ENCODE measurements at regions not wholly inside any gene's neighbourhood (a gene's known extent, or its start where the extent isn't known, plus 50 kb on each side); places are given as distances from the start of the nearest gene placed in this dataset.
"Not testable (repeated sequence)": the region's sequence is repeated elsewhere in the genome, so short reads cannot be mapped to it uniquely, and the experiment has no call there.

DNA sequence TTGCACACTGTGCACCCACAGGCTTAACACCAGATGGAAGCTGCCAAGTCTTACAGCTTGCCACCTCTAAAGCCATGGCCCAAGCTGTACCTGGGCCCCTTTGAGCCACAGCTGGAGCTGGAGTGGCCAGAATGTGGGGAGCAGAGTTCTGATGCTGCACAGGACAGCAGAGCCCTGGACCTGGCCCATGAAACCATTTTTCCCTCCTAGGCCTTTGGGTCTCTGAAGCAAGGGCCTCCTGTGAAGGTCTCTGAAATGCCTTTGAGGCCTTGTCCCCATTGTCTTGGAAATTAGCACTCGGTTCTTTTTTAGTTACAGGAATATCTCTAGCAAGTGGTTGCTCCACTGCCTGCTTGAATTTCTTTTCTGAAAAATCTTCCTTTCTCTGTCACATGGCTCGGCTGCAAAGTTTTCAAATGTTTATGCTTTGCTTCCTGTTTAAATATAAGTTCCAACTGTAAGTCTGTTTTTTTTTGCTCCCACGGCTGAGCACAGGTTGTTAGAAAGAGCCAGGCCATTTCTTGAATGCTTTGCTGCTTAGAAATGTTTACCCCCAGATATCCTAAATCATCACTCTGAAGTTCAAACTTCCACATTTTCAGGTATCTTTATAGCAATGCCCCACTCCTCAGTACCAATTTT, 156.8 kb upstream of the GORAB start:
- no peak for DNase-seq (ENCODE audit: low read depth)

DNA sequence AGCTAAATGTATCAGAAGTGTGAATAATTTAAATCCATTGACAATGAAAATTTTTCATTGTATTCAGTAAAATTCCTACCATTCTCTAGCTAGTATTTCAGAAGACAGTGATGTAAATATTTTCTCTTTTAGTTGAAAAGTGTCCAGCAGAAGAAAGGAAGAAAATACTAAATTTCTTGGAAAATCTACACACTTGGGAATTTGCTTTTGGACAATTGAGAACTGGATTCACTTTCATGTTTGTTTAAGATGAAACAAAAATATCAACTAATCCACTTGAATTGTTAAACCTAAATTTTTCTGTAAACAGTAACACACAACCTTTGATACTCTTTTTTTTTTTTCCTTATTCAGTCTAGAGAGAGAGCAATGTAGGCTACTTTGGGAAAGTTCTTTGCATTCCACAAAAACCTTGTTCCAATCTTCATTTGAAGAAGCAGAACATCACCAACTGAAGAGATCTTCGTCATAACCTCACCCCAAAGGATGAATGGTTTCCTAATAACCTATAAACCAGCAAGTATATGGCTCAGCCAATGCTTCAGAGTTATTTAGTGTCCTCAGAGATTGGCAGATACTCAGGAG, 155.1 kb upstream of the GORAB start:
- DNase-seq (ENCODE audit: low read depth), result no peak

DNA sequence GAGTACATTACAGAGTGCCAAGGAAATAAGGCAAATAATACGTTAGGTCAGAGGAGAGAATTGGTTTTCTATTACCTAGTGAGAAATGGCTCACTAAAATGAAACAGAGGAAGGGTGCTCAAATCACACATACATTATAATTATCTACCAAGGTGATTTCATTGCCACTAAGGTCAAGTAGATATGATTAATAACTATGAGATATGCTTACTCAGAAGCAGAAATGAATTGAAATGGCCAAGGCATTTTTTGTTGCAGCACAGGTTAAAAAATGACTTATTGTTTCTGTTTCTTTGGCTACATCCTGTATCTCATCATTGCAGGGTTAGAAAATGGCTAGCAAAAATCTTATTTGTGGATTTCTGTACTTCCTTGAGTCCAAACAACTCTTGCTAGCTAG, 154.5 kb upstream of the GORAB start:
- DNase-seq (ENCODE audit: low read depth), result no peak

DNA sequence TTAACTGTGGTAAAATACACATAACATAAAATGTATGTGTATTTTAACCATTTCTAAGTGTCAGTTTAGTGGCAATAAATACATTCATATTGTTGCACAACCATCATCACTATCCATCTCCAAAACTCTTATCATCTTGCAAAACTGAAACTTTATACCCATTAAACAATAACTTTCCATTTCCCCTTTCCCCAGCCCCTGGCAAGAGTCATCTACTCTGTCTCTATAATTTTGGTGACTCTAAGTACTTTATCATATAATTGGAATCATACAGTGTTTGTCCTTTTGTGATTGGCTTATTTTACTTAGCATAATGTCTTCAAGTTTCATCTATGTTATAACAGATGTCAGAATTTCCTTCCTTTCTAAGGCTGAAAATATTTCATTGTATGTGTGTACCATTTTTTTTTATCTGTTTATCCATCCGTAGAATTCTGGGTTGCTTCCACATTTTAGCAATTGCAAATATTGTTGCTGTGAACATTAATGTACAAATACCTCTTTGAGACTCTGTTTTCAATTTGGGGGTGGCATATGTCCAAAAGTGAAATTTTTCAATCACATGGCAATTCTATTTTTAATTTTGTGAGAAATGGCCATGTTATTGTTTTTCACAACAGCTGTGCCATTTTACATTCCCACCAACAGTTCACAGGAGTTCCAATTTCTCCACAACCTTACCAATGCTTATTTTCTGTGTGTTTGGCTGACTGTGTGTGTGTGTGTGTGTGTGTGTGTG, 153.9 kb upstream of the GORAB start:
- DNase-seq (ENCODE audit: low read depth), result peak; percentile 19

DNA sequence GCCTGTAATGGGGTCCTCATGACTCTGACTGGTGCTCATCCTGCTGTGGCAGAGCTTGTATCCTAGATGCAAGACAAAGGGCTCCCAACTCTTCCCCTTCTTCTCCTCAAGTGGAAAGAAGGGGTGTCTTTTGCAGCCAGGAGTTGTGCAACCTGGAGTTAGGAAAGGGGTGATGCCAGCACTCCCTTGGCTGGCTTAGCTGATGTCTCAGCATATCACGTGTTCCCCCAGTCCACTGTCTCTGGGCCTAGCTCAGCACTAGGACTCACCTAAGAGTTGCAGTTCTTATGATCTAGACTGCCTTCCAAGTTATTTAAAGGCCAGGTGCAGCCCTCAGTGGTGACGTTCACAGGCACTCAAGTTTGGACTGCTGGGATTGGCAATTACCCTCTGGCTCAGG, 146.2 kb upstream of the GORAB start:
- DNase-seq (ENCODE audit: low read depth), result no peak

DNA sequence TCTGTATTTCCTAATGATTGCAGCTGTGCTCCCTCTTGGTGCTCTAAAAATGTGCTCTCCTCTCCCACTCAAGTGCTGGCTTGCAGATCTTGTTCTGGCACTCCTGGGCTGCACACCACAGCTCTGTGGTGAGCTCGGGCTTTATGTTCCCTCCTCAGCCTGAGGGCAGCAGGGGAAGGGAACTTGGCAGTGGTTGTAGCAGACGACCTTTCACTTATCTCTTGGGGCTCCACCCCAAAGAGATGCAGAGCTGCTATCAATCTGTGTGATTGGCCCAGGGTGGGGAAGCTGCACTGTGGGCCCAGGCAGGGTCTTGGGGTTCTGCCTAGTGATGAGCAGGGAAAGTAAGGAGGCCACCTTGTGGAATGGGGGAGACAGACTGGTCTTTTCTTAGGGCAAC, 143.5 kb upstream of the GORAB start:
- DNase-seq (ENCODE audit: low read depth), result no peak

DNA sequence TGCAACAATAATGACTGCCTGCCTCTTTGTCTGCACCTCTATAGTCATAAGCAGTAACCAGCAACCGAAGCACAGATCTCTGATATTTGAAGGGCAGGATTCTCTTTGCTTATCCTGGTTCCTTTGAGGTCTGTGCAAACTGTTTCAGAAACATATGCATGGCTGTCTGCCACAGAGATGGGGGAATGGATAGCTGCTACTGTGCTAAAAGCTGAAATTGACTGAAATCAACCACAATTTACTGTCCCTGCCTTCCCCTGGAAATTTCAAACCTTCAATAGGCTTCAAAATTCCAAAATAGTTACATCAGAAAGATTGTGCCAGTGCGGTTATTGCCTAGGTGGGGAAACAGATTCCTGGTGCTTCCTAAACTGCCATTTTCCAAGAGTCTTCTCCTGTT, 136.8 kb upstream of the GORAB start:
- DNase-seq (ENCODE audit: low read depth), result no peak

DNA sequence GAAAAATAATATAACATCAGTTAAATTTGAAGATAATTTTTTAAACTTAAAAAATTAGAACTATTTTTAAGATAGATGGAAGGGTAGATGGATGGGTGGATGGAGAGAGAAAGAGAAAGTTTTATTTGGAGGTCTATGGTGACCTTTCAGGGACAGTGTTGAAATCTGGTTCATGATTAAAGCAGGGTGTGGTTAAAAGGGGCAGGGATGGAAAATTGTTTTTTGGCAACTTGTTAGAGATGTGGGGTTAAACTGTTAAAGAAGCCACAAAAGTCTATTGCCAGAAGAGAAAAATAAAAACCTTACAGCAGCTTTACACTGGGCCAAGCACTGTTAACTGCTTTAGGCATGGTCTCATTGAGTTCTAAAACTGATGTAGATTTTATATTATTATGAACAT, 134.9 kb upstream of the GORAB start:
- no peak for DNase-seq (ENCODE audit: low read depth)

DNA sequence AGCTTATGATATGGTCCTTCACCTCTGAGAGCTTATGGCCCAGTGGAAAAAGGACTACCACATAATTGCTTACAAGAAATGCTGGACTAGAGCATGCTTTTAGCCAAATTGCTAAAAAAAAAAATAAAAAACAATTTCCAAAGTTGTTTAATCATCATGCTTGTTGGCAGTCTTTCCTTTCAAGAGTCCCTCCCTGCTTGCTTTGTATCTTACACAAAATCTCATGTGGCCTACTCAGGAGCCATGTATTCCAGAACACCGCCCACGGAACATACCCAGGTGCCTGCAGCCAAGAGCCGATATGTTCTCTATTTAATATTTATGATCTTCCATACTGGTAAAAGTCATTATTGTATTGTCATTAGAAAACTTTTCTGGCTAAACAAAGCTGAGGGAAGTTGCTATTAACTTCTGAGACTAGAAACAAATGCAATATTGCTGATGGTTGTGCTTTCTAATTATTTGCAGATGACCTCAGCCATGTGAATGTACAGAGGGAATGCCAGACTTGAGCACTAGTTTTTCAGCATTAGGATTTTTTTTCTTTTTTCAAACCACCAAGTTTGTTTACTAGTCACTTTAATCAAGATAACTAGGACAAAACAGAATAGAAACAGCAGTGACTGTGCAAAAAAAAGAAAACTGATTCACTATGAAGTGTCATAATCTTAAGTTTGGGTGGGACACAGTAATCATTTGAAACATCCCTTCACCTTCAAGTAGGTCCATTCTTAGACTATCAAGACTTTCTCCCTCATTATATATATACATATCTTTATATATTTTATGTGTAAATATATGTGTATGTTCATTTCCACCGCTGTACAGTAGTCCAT, 129.3 kb upstream of the GORAB start:
- DNase-seq (ENCODE audit: low read depth), result no peak

DNA sequence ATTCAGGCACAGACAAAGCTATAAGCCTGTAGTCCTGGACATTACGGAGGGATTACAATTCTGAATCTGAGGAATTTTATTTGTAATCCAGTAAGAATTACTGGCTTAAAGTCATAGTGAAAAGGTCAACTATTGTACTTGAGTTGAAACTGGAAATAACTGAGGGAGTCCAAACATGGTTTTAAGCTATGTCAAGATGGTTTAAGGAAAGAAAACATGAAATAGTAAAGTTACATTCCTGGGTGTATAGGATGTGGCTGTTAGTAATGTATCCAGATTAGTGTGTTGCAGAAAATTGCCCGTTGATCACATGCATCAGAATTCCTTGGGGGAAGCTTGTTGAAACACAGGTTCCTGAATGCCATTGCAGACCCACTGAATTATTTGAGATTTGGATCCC, 124.8 kb upstream of the GORAB start:
- no peak for DNase-seq (ENCODE audit: low read depth)

DNA sequence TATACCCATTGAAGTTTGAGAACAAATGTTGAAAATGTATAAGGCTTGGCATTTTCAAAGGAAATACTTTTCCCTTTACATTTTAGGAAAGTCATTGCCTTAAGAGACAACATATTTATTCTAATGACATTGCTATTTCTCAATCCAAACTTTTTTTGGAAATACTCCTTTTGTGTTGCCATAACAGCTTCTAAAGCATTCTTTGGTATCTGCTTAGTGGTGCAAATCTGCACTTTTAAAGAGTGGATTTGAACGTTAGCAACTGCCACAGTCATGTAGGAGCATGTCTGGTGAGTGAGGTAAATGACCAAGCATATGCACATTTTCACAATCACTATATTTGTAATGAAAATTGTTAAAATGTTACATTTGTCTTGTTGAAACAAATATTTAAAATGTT, 124.4 kb upstream of the GORAB start:
- DNase-seq (ENCODE audit: low read depth), result no peak

DNA sequence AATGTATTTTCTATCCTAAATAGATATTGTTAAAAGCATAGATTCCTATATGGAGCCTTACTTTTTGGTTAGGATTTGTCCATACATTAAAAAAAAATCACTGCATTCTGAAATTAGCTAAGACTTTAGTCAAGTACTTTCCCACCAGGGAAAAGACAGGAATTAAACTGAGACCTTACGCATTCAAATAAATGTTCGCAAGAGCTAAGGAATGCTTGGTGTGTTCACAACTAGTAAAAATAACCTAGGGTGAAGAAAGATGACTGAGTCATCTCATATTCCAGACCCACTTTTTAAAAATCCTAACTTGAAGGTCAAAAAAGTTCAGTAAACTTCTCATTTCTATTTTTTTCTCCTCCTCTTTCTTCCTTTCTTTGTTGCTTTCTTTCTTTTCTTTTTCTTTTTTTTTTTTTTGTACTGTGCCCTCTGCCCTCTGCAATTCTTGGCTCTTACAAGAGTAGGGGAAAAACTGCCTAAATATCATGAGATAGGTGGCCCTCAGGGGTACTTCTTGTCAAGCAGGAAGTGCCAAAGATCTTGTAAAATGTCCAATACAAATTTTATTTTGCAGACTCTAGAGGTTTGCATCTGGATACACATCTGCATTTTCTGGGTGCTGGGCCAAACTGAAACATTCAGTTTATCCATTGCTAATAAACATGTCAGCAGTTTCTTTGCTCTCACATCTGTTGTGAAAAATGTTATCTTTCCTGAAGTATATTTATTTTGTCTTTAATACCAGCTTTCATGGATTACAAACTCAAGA, 121.4 kb upstream of the GORAB start:
- DNase-seq (ENCODE audit: low read depth), result peak; percentile 76

DNA sequence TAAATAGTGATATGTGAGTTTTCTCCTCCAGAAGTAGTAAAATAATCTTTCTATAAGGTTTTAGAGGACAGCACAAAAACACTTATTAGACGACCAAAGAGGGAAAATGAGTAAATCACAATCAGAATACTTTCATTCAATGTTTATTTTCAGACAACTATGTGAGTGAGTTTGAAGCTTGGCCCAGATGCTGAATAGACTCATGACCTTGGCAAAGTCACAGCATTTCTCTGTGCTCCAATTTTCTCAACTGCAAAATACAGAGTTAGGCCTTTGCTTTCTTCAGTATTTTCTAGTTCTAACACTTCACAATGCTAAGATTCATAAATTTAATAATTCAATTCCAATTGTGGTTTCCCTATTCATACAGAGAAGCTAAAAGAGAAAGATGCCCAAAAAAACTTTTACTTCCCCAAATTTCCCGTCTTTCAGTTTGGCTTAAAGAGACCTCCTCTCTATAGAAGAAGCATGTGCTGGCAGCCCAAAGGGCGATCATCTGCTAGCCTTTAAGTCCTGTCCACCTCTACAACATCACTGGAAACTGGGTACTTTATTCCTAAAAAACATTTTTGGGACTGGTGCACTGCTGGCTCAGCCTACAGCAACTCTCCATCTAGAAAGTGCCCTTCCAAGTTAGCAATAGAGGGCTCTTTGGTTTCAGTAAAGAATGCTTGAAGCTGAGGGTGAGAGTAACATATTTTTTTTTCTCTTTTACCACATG, 116.8 kb upstream of the GORAB start:
- no peak for DNase-seq (ENCODE audit: low read depth)

DNA sequence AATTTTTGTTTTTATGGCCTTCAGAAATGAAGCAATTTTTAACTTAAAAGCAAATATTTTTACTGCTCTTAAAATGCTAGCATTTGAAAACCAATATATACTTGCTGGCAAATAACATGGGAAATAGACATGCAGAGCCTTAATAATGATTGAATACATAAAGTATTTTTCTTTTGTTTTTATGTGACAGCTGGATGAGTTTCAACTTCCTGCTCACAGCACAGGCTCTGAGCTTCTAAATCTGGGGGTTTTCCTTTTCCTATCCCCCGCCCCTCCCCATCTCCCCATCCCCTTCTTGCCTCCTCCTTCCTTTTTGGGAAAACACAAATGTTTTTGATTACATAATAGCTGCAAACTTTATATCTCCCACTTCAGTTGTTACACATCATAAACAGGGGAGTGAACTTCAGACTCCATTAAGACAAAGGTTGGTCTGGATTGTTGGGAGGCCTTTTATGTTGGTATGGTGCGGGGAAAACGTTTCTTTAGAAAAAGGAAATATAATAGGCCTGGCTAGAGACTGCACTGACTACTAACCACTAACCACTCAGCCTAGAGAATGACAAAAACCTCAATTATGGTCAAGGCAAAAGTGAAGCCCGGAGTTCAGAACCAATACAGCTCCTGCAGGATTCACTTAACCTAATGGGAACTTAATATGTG, 116.1 kb upstream of the GORAB start:
- no peak for DNase-seq (ENCODE audit: low read depth)

DNA sequence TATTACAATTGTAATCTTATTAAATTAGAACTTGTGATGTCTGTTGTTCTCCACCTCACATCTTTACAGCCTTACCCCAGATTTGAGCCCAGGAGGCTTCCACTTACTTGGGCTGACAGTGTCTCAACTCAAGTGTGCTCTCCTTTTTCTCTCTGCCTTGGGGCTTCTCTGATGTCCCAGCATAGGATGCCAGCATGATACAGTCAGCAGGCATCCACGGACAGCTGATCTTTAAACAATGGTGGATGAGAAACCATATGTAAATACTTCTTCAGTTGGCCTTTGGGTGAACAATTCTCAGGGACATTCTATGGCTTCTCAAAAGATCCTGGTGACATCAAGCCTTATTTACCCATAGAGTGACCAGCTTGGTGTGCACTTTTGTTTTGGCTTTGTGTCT, 107.6 kb upstream of the GORAB start:
- DNase-seq (ENCODE audit: low read depth), result no peak

DNA sequence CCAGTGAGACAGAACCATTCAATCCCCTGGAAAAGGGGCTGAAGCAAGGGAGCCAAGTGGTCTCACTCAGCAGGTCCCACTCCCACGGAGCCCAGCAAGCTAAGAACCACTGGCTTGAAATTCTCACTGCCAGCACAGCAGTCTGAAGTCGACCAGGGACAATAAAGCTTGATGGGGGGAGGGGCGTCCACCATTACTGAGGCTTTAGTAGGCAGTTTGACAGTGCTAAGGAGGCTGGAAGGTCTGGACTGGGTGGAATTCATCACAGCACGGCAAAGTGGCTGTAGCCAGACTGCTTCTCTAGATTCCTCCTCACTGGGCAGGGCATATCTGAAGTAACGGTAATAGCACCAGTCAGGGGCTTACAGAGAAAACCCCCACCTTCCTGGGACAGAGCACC, 105.4 kb upstream of the GORAB start:
- DNase-seq (ENCODE audit: low read depth), result no peak

DNA sequence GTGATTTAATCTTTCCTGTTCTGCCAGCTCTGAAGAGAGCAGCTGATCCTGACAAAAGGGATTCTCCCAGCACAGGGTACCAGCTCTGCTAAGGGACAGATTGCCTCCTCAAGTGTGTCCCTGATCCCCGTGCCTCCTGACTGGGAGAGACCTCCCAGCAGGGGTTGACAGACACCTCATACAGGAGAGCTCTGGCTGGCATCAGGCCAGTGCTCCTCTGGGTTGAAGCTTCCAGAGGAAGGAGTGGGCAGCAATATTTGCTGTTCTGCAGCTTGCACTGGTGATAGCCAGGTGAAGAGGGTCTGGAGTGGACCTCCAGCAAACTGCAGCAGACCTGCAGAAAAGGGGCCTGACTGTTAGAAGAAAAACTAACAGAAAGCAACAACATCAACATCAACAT, 105.0 kb upstream of the GORAB start:
- DNase-seq (ENCODE audit: low read depth), result not testable (repeated sequence)

DNA sequence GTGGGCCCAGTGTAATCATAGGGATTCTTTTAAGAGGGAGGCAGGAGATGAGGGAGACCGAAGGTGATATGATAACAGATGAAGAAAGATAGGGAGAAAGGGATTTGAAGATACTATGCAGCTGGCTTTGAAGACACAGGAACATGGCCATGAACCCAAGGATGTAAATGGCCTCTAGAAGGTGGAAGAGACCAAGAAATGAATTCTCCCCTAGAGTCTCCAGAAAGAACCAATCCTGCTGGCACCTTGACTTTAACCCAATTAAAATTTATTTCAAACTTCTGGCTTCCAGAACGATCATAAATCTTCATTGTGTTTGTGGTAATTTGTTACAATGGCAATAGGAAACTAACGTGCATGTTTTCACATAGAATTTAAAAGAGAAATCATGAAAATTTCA, 95.0 kb upstream of the GORAB start:
- DNase-seq (ENCODE audit: low read depth), result no peak

DNA sequence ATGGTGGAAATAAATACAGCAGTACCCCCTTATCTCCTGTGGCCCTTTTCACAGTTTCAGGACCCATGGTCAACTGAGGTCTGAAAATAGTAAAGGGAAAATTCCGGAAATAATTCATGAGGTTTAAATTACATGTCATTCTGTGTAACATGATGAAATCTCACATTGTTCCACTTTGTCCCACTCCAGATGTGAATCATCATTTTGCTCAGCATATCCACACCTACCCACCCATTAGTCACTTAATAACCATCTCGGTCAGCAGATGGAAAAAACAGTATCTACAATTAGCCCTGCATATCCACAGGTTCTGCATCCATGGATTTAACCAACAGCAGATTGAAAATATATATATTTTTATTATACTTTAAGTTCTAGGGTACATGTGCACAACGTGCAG, 86.9 kb upstream of the GORAB start:
- peak; percentile 75 for DNase-seq (ENCODE audit: low read depth)

DNA sequence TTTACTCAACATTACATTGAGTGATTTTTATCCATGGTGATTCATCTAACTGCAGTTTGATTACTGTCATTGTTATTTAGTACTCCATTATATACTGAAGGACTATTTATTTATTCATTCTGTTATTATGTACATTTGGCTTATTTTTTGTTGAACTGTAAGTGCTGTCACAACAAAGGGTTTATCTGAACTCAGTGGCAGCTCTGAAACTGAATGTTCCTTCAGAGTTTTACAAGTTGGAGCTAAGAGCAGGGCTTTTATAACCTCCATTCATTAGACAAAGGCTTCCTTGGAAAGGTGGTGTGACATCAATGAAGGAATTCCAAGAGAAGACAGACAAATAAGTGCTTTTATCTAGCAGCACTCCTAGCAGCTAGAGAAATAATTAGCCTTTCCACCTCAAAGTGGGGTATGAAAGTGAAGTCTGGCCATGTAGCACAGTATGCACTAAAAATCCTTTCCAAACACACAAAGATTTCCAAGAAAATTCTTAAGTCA, 83.3 kb upstream of the GORAB start:
- no peak for DNase-seq (ENCODE audit: low read depth)

All from LHCN-M2 (cell line).